Ovary (tissue), 7 donors: ENCODE measurements at regions not wholly inside any gene's neighbourhood (a gene's known extent, or its start where the extent isn't known, plus 50 kb on each side); places are given as distances from the start of the nearest gene placed in this dataset.

Experiments used
- DNase-seq, 5 donors: peaks; one replicate each; pipeline ENCODE4 v3.0.0-alpha.2; 2019 to 2020
- H3K27ac ChIP-seq, 2 donors: fragments of 200-600 bp; one replicate each; pipeline versions ENCODE4 v1.5.1 to v1.8.0; 2019 to 2022
- H3K27me3 ChIP-seq: fragments of 200-600 bp; one replicate; pipeline ENCODE4 v1.8.0; 2022
- H3K36me3 ChIP-seq: fragments of 200-600 bp; sonication (generic); one replicate; pipeline ENCODE4 v1.5.1; 2019
- H3K4me1 ChIP-seq: one replicate; pipeline ENCODE4 v1.8.1; 2013; ENCODE audit warnings: mild to moderate bottlenecking, moderate library complexity; ENCODE audit not compliant: insufficient read depth
- H3K4me3 ChIP-seq: fragments of 200-600 bp; sonication (generic); one replicate; pipeline ENCODE4 v1.5.1; 2017
- H3K9me3 ChIP-seq, 2 donors: fragments of 200-600 bp in 1 of 2; sonication (generic) in 1 of 2; one replicate each; pipeline versions ENCODE4 v1.5.1 to v1.8.1; 2013 to 2019; ENCODE audit warnings: mild to moderate bottlenecking in 1 of 2, moderate library complexity in 1 of 2
- CTCF ChIP-seq, 3 donors: fragments of 450-650 bp in 2 of 3; fragments of 200-600 bp in 1 of 3; IDR thresholded peaks; one replicate each; pipeline versions ENCODE4 v1.5.1 to v1.8.0; 2016 to 2022; ENCODE audit warnings: antibody characterized with exemption in 3 of 3, mild to moderate bottlenecking in 1 of 3
- EP300 ChIP-seq: sonication (generic); formaldehyde crosslinking; IDR thresholded peaks from one replicate; pipeline ENCODE4 v1.6.1; 2017; ENCODE audit warnings: antibody characterized with exemption
- POLR2A ChIP-seq: fragments of 450-650 bp; IDR thresholded peaks from one replicate; pipeline ENCODE4 v1.6.1; 2017; ENCODE audit warnings: antibody characterized with exemption, mild to moderate bottlenecking, moderate library complexity
- WGBS, 3 donors: extraction: QIAGEN DNeasy Blood & Tissue Kit in 1 of 3; methylation state at CpG; one replicate each; pipeline versions ENCODE4 v1.1.5 to v1.1.7; 2013 to 2017; 5-methylcytosine and 5-hydroxymethylcytosine counted together
- intact Hi-C, 4 donors: fragments of 100-400 bp; cut with DNase I; formaldehyde crosslinking; loops; one replicate each; pipeline versions ENCODE4 v1.11.0 to v1.15.1; 2022 to 2023
- donor health status: DM: no; HTN: no; CAD: no; lungs with moderate emphysema.
- donor health status: DM: no; HTN: no; CAD: no.
- donor health status: Bipolar disorder and iron deficiency.
- donor health status: DM: no; HTN: no; CAD: no.
- donor health status: DM: yes; HTN: yes; CAD: no.

- H3K27ac ChIP-seq: no peak overlapping the region
- WGBS, 3 donors: 46 to 50% (median 48%) methylated on average over 5 of the region's 5 CpGs
- TF ChIP-seq EP300 (no peak), POLR2A (no peak), CTCF (IDR thresholded peaks at IDR 0.05) (no peak)
- H3K4me3 ChIP-seq: no peak overlapping the region
- H3K9me3 ChIP-seq: no peaks in the 10 kb centered on the region
- H3K36me3 ChIP-seq: no peaks in the 10 kb centered on the region
- H3K27me3 ChIP-seq: no peaks in the 10 kb centered on the region
- DNase-seq: no peak
- intact Hi-C loops: loop anchor here in 1 of 4 donors (10.0 kb wide), 1 partner anchor 237 kb away; no protein-coding TSS in a partner anchor
- no peaks in the 10 kb centered on the region for H3K4me1 ChIP-seq
Observed at GRCh38 chr4:169807934-169808509, 50.3 kb upstream of the HPF1 start.
